ENCODE measurements at regions not wholly inside any gene's neighbourhood (a gene's known extent, or its start where the extent isn't known, plus 50 kb on each side); places are given as distances from the start of the nearest gene placed in this dataset.

DNA sequence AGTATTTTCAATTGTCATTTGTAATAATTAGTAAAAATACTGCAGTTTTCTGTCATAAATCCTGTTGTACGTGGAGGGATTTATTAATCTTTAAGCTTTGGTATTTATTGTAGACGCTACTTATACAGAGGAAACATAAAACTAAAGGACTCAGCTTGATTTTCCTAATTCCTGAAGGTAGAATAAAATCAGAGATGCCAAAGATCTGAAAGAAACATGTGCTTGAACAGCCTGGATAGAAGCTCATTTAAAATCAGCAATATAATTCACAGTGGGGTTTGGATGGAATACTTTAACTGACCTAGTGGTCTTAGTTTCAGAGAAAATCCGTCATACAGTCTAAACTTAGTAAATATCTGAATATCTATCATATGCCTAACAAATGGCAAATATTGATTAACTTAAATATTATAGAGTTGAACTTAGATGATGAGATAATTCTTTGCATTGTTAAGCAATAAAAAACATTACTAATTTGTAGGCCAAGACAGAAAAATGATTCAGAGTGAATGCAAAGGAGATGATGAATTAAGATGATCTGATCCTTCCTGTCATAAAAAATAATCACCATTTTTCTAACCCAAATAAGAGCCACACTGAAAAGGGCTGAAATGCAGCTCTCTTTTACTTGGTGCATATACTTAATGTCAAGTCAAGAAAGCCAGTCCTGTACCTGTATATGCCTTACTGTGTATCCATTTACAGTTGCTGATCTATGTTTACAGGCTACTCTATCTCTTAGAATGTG is 397.1 kb upstream of the DCN start:
- Mint-ChIP-seq H3K4me3 (peak overlapping the region in 1 of 8 donors; percentile 70), H3K36me3 (no peaks in the 10 kb centered on the region), H3K9me3 (no peaks in the 10 kb centered on the region), H3K4me1 (peaks cover 4 to 9% (median 5%) of the 10 kb centered on the region in 4 donors), H3K27ac (peak overlapping the region in 1 of 7 donors; percentile 16), H3K27me3 (peaks cover 1% of the 10 kb centered on the region in 2 donors)
- Histone ChIP-seq H3K4me1 (ENCODE audit: insufficient read depth, low read length) (peaks cover 4% of the 10 kb centered on the region), H3K27me3 (ENCODE audit: insufficient read depth, low read length) (no peaks in the 10 kb centered on the region), H3K36me3 (ENCODE audit: insufficient read depth, low read length) (no peaks in the 10 kb centered on the region), H3K27ac (ENCODE audit: low read depth, low read length) (no peak overlapping the region), H3K4me3 (ENCODE audit: low read length in 2 of 2) (no peak overlapping the region), H3K9me3 (ENCODE audit: control insufficient read depth in 1 of 2, low read length in 2 of 2) (no peaks in the 10 kb centered on the region)
- no peak for DNase-seq
- ChIA-PET POLR2A (ENCODE audit: partially characterized antibody) (interaction anchor here (1.1 to 4.0 kb wide), 2 partner anchors 564 to 824 kb away, joined by 3 to 34 read pairs; partner anchors contain the start of gene BTG1), CTCF (ENCODE audit: partially characterized antibody) (interaction anchor here (0.6 to 5.1 kb wide), 10 partner anchors 12 to 1070 kb away, joined by 3 to 31 read pairs (median 8); partner anchors contain the start of gene BTG1)
- intact Hi-C loops (cut with micrococcal nuclease), result loop anchor here (2.0 to 5.0 kb wide), 3 partner anchors 297 to 1071 kb away; no protein-coding TSS in a partner anchor

GRCh38 chr12:91577586-91578539 is 395.2 kb upstream of the DCN start:
- Mint-ChIP-seq H3K9me3 (no peaks in the 10 kb centered on the region), H3K27me3 (peaks cover 1 to 3% of the 10 kb centered on the region in 2 donors), H3K4me3 (peak overlapping the region; percentile 77 to 91 (median 84)), H3K27ac (peak overlapping the region in 5 of 7 donors; percentile 33 to 91 (median 77)), H3K4me1 (peaks cover 4 to 9% (median 5%) of the 10 kb centered on the region in 4 donors), H3K36me3 (no peaks in the 10 kb centered on the region)
- POLR2A ChIA-PET (ENCODE audit: partially characterized antibody), result interaction anchor here (0.7 to 4.0 kb wide), 3 partner anchors 453 to 979 kb away, joined by 3 to 34 read pairs (median 3); partner anchors contain the start of gene BTG1
- H3K27me3 ChIP-seq (ENCODE audit: insufficient read depth, low read length), result no peaks in the 10 kb centered on the region
- intact Hi-C loops (cut with micrococcal nuclease), result loop anchor here (1.0 to 5.0 kb wide), 7 partner anchors 196 to 1073 kb away; no protein-coding TSS in a partner anchor
- peaks cover 4% of the 10 kb centered on the region for H3K4me1 ChIP-seq (ENCODE audit: insufficient read depth, low read length)
- H3K4me3 ChIP-seq (ENCODE audit: low read length in 2 of 2), result peak overlapping the region; percentile 18 to 50
- H3K27ac ChIP-seq (ENCODE audit: low read depth, low read length), result no peak overlapping the region
- CTCF ChIA-PET (ENCODE audit: partially characterized antibody), result interaction anchor here (1.0 to 5.1 kb wide), 12 partner anchors 9 to 1072 kb away, joined by 3 to 31 read pairs (median 7); partner anchors contain the start of gene BTG1
- H3K9me3 ChIP-seq (ENCODE audit: control insufficient read depth in 1 of 2, low read length in 2 of 2), result no peaks in the 10 kb centered on the region
- H3K36me3 ChIP-seq (ENCODE audit: insufficient read depth, low read length), result no peaks in the 10 kb centered on the region
- peak in 4 of 5 donors; percentile 33 to 44 (median 42) for DNase-seq

DNA sequence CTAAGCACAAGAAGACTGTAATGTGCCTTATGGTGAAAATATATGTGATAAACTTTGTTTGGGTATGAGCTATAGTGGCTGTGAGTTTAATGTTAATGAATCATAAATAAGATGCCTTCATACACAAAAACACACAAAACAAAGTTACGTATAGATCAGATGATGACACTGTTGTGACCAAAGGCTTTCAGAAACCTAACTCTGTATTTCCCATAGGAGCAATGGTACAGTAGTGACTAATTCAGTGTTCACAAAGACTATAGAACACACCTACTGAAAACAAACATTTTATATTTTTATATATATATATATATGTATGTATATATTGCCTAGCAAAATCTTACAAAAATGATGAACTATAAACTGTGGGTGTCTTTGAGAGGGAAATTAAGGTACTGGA is 393.8 kb upstream of the DCN start:
- Mint-ChIP-seq H3K4me3 (no peak overlapping the region), H3K36me3 (no peaks in the 10 kb centered on the region), H3K4me1 (peaks cover 4 to 9% (median 5%) of the 10 kb centered on the region in 4 donors), H3K9me3 (no peaks in the 10 kb centered on the region), H3K27ac (no peak overlapping the region), H3K27me3 (peaks cover 1 to 3% of the 10 kb centered on the region in 2 donors)
- Histone ChIP-seq H3K4me1 (ENCODE audit: insufficient read depth, low read length) (peaks cover 4% of the 10 kb centered on the region), H3K27ac (ENCODE audit: low read depth, low read length) (no peak overlapping the region), H3K27me3 (ENCODE audit: insufficient read depth, low read length) (no peaks in the 10 kb centered on the region), H3K9me3 (ENCODE audit: control insufficient read depth in 1 of 2, low read length in 2 of 2) (no peaks in the 10 kb centered on the region), H3K36me3 (ENCODE audit: insufficient read depth, low read length) (no peaks in the 10 kb centered on the region), H3K4me3 (ENCODE audit: low read length in 2 of 2) (no peak overlapping the region)
- POLR2A ChIA-PET (ENCODE audit: partially characterized antibody), result interaction anchor here (1.0 kb wide), 1 partner anchor 569 kb away, joined by 4 read pairs; the partner anchor contains the start of gene BTG1
- intact Hi-C loops (cut with micrococcal nuclease), result loop anchor here (5.0 kb wide), 1 partner anchor 831 kb away; no protein-coding TSS in a partner anchor
- no peak for DNase-seq
- CTCF ChIA-PET (ENCODE audit: partially characterized antibody), result interaction anchor here (1.2 to 5.1 kb wide), 4 partner anchors 13 to 1073 kb away, joined by 3 to 31 read pairs (median 13); no protein-coding TSS in a partner anchor

- Mint-ChIP-seq H3K27ac (no peak overlapping the region), H3K4me3 (no peak overlapping the region), H3K27me3 (peaks cover 1 to 3% of the 10 kb centered on the region in 2 donors), H3K36me3 (no peaks in the 10 kb centered on the region), H3K4me1 (peaks cover 4 to 9% (median 5%) of the 10 kb centered on the region in 4 donors), H3K9me3 (no peaks in the 10 kb centered on the region)
- intact Hi-C loops (cut with micrococcal nuclease), result loop anchor here (5.0 kb wide), 1 partner anchor 832 kb away; no protein-coding TSS in a partner anchor
- Histone ChIP-seq H3K27me3 (ENCODE audit: insufficient read depth, low read length) (no peaks in the 10 kb centered on the region), H3K4me3 (ENCODE audit: low read length in 2 of 2) (no peak overlapping the region), H3K36me3 (ENCODE audit: insufficient read depth, low read length) (no peaks in the 10 kb centered on the region), H3K27ac (ENCODE audit: low read depth, low read length) (no peak overlapping the region), H3K4me1 (ENCODE audit: insufficient read depth, low read length) (peaks cover 4% of the 10 kb centered on the region), H3K9me3 (ENCODE audit: control insufficient read depth in 1 of 2, low read length in 2 of 2) (no peaks in the 10 kb centered on the region)
- DNase-seq, result no peak
- CTCF ChIA-PET (ENCODE audit: partially characterized antibody), result interaction anchor here (0.9 to 5.1 kb wide), 4 partner anchors 12 to 1074 kb away, joined by 3 to 23 read pairs (median 3); no protein-coding TSS in a partner anchor
- POLR2A ChIA-PET (ENCODE audit: partially characterized antibody), result interaction anchor here (1.0 kb wide), 1 partner anchor 570 kb away, joined by 4 read pairs; the partner anchor contains the start of gene BTG1
These were observed 393.0 kb upstream of the DCN start for GRCh38 chr12:91575630-91576029.

DNA sequence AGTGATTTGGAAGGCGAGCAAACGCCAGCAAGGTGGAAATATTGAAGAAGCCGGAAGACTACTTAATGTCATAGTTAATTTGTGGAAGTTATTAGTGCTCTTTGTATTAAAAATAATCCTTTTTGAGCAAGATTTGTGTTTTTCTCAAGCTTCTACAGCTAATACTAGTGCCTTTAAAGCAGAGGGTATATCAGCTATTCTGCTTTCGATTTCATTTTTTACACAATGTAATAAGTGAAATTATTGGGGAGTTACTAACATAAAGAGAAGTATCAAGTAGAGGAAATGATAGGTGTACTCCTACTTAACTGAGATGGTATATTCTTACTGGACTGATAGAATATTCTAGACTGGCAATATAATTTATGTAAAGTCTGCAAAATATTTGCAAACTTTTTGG is 392.4 kb upstream of the DCN start:
- Histone ChIP-seq H3K4me1 (ENCODE audit: insufficient read depth, low read length) (peaks cover 4% of the 10 kb centered on the region), H3K9me3 (ENCODE audit: control insufficient read depth in 1 of 2, low read length in 2 of 2) (no peaks in the 10 kb centered on the region), H3K4me3 (ENCODE audit: low read length in 2 of 2) (no peak overlapping the region), H3K36me3 (ENCODE audit: insufficient read depth, low read length) (no peaks in the 10 kb centered on the region), H3K27me3 (ENCODE audit: insufficient read depth, low read length) (no peaks in the 10 kb centered on the region), H3K27ac (ENCODE audit: low read depth, low read length) (no peak overlapping the region)
- Mint-ChIP-seq H3K4me1 (peaks cover 4 to 9% (median 5%) of the 10 kb centered on the region in 4 donors), H3K9me3 (no peaks in the 10 kb centered on the region), H3K27ac (no peak overlapping the region), H3K27me3 (peaks cover 1 to 3% of the 10 kb centered on the region in 2 donors), H3K36me3 (no peaks in the 10 kb centered on the region), H3K4me3 (no peak overlapping the region)
- DNase-seq, result no peak
- intact Hi-C loops (cut with micrococcal nuclease), result loop anchor here (5.0 kb wide), 1 partner anchor 832 kb away; no protein-coding TSS in a partner anchor
- CTCF ChIA-PET (ENCODE audit: partially characterized antibody), result interaction anchor here (0.9 to 5.1 kb wide), 4 partner anchors 11 to 996 kb away, joined by 3 to 23 read pairs (median 4); no protein-coding TSS in a partner anchor
- POLR2A ChIA-PET (ENCODE audit: partially characterized antibody), result no interaction called here

DNA sequence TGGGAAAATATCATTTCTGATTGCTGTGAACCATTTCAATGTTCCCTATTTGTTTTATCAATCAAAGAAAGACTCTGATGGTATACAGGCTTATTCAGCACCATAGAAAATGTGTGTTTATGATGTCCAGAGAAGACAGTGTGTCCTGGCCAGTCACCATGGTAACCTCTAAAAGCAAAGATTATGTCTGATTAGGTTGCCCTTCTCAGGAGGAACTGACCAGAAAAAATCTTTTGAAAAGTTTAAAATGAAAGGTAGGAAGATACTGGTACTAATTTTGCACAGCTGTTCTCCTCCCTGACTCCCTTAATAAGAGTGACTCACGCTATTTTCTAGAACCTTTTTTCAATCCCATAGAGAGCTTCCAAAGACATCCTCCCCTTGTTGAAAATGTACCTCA is 391.8 kb upstream of the DCN start:
- no peaks in the 10 kb centered on the region for H3K9me3 ChIP-seq (ENCODE audit: control insufficient read depth in 1 of 2, low read length in 2 of 2)
- no peaks in the 10 kb centered on the region for H3K27me3 ChIP-seq (ENCODE audit: insufficient read depth, low read length)
- no peak overlapping the region for H3K4me3 ChIP-seq (ENCODE audit: low read length in 2 of 2)
- ChIA-PET CTCF (ENCODE audit: partially characterized antibody) (interaction anchor here (1.0 to 5.1 kb wide), 3 partner anchors 11 to 834 kb away, joined by 3 to 23 read pairs (median 6); no protein-coding TSS in a partner anchor), POLR2A (ENCODE audit: partially characterized antibody) (no interaction called here)
- peaks cover 4% of the 10 kb centered on the region for H3K4me1 ChIP-seq (ENCODE audit: insufficient read depth, low read length)
- Mint-ChIP-seq H3K4me1 (peaks cover 4 to 9% (median 5%) of the 10 kb centered on the region in 4 donors), H3K27me3 (peaks cover 1 to 3% of the 10 kb centered on the region in 2 donors), H3K4me3 (no peak overlapping the region), H3K36me3 (no peaks in the 10 kb centered on the region), H3K9me3 (no peaks in the 10 kb centered on the region), H3K27ac (no peak overlapping the region)
- no peak for DNase-seq
- no peaks in the 10 kb centered on the region for H3K36me3 ChIP-seq (ENCODE audit: insufficient read depth, low read length)
- no peak overlapping the region for H3K27ac ChIP-seq (ENCODE audit: low read depth, low read length)
- intact Hi-C loops (cut with micrococcal nuclease), result no loop called here

Measured in CD4-positive, alpha-beta memory T cell (primary cell).